22Rv1 (cell line): ENCODE measurements at regions not wholly inside any gene's neighbourhood (a gene's known extent, or its start where the extent isn't known, plus 50 kb on each side); places are given as distances from the start of the nearest gene placed in this dataset.

Source experiments
- H3K27ac ChIP-seq: fragments of 450-650 bp; 2 replicates; pipeline ENCODE4 v1.5.1; 2017
- CTCF ChIP-seq: fragments of 450-650 bp; IDR thresholded peaks from 2 replicates; pipeline ENCODE4 v1.5.1; 2017; ENCODE audit warnings: mild to moderate bottlenecking
- ZFX ChIP-seq: fragments of 450-650 bp; IDR thresholded peaks from 2 replicates; pipeline ENCODE4 v1.6.1; 2017; ENCODE audit warnings: antibody characterized with exemption, borderline replicate concordance

- TF ChIP-seq ZFX (no peak), CTCF (no peak)
- peak overlapping the region; percentile 31 for H3K27ac ChIP-seq
Observed at GRCh38 chr3:87046241-87046640, 55.3 kb upstream of the VGLL3 start.

DNA sequence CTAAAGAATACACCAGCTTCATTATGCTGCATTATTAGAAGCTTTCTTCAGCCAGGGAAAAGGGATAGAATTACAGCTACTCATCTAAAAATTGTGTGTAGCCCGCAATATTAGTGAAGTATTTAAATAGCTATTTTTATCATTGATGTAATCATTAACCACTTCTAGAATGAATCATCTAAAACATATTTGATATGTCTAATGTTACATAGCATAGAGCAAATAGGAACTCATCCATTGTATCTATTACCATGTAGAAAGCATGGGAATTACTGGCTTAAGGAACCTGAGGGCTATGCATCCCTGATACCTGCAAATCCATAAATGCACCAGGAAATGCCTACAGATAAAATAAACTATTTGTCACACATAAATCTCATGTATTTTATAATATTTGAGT lies 54.5 kb upstream of the VGLL3 start:
- TF ChIP-seq ZFX (no peak), CTCF (no peak)
- H3K27ac ChIP-seq = peak overlapping the region; percentile 31; the same call in 1 of the 2 replicates

DNA sequence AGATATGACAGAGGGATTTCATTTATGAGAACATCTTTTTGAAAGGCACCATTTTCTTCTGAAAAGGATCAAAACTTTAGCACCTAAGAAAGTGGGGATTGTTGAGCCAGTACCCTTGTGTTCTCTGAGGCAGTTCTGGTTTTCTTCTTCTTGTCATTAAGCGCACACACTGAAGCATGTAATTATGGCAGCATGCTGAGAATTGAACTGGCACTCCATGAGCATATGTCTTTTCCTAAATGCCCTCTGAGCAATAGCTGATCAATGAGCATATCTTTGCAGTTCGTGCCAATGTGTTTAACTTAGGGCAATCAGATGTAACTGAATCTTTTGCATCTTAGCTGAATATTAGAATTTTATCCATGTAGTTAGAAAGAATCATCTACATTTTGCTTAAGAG lies 53.9 kb upstream of the VGLL3 start:
- H3K27ac ChIP-seq = no peak overlapping the region
- TF ChIP-seq CTCF (no peak), ZFX (no peak)

DNA sequence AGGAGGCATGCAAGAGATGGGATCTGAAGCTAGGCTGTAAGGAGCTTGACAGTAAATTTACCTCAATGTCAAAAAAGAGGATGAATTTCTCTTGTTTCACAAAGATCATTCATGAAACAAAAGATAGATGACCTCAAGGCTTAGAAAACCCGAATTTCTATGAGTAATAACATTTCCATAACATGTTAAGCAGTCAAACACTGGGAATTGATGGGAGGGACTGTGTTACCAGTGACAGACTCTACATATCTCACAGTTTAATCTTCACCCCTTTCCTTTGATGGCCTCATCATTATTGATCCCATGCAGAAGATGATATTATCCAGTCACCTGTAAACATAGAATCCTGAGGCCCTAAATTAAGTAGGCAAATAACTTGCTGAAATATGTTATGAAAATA lies 53.5 kb upstream of the VGLL3 start:
- no peak overlapping the region for H3K27ac ChIP-seq
- TF ChIP-seq CTCF (no peak), ZFX (no peak)

DNA sequence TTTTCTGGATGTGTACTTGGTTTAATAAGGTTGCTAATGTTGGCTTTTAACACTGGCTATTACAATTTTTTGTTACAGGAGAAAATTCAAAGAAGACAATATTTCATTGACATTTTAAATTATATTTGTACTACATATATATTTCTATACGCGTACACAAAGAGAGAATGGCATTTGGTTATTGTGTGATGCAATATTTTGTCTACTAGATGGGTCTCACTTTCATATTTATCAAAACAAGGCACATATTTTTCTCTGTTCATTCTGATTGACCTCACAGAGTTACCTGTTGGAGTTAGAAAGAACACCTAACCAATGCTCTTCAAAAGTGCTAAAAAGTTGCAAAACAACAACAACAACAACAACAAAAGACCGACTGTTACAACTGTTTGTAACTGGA lies 50.2 kb upstream of the VGLL3 start:
- no peak overlapping the region for H3K27ac ChIP-seq
- TF ChIP-seq ZFX (no peak), CTCF (no peak)
